H9 (cell line): ENCODE measurements at regions not wholly inside any gene's neighbourhood (a gene's known extent, or its start where the extent isn't known, plus 50 kb on each side); places are given as distances from the start of the nearest gene placed in this dataset.
A peak's percentile ranks its signal among the peaks of the same experiment; 100 is the strongest.
"Not testable (repeated sequence)": the region's sequence is repeated elsewhere in the genome, so short reads cannot be mapped to it uniquely, and the experiment has no call there.

Experiments used
- DNase-seq: peaks from one replicate; pipeline ENCODE4 v3.0.0-alpha.2; 2017
- H2AFZ ChIP-seq: one replicate; pipeline ENCODE4 v1.6.1; 2013; ENCODE audit warnings: mild to moderate bottlenecking, low read length, control low read depth, moderate library complexity
- H2AK5ac ChIP-seq: 2 replicates; pipeline ENCODE4 v1.6.1; 2013; ENCODE audit warnings: low read length, control low read depth, mixed read lengths; ENCODE audit not compliant: insufficient read length
- H2BK120ac ChIP-seq: one replicate; pipeline ENCODE4 v1.6.1; 2013; ENCODE audit warnings: low read depth, mild to moderate bottlenecking, low read length, control low read depth, inconsistent platforms; ENCODE audit not compliant: poor library complexity, severe bottlenecking
- H2BK12ac ChIP-seq: 2 replicates; pipeline ENCODE4 v1.6.1; 2013; ENCODE audit warnings: low read length, control low read depth, mixed read lengths, low read depth; ENCODE audit not compliant: insufficient read length
- H2BK15ac ChIP-seq: 2 replicates; pipeline ENCODE4 v1.6.1; 2013; ENCODE audit warnings: low read depth, low read length, control low read depth
- H2BK20ac ChIP-seq: one replicate; pipeline ENCODE4 v1.6.1; 2013; ENCODE audit warnings: low read depth, mild to moderate bottlenecking, low read length, control low read depth, inconsistent platforms; ENCODE audit not compliant: poor library complexity, severe bottlenecking
- H2BK5ac ChIP-seq: 2 replicates; pipeline ENCODE4 v1.6.1; 2013; ENCODE audit warnings: low read length, control low read depth, mixed read lengths; ENCODE audit not compliant: insufficient read length
- H3K14ac ChIP-seq: 2 replicates; pipeline ENCODE4 v1.6.1; 2013; ENCODE audit warnings: low read length, control low read depth; ENCODE audit not compliant: insufficient read depth
- H3K18ac ChIP-seq: 2 replicates; pipeline ENCODE4 v1.6.1; 2013; ENCODE audit warnings: low read depth, mild to moderate bottlenecking, mixed read lengths, low read length, control low read depth; ENCODE audit not compliant: insufficient read length
- H3K23ac ChIP-seq: 2 replicates; pipeline ENCODE4 v1.6.1; 2013; ENCODE audit warnings: low read length, control low read depth, mixed read lengths, low read depth; ENCODE audit not compliant: insufficient read length
- H3K23me2 ChIP-seq: 2 replicates; pipeline ENCODE4 v1.6.1; 2013; ENCODE audit warnings: low read depth, mild to moderate bottlenecking, mixed read lengths, low read length, control low read depth; ENCODE audit not compliant: insufficient read length, poor library complexity, severe bottlenecking
- H3K27ac ChIP-seq: 2 replicates; pipeline ENCODE4 v1.5.1; 2013; ENCODE audit warnings: low read length, control low read depth, mixed read lengths, low read depth; ENCODE audit not compliant: insufficient read length
- H3K27me3 ChIP-seq: 2 replicates; pipeline ENCODE4 v1.6.1; 2013; ENCODE audit warnings: low read length, control low read depth, inconsistent platforms; ENCODE audit not compliant: insufficient read depth
- H3K4ac ChIP-seq: 2 replicates; pipeline ENCODE4 v1.6.1; 2013; ENCODE audit warnings: low read depth, mild to moderate bottlenecking, control low read depth, inconsistent platforms, low read length, moderate library complexity
- H3K4me1 ChIP-seq: 2 replicates; pipeline ENCODE4 v1.6.1; 2013; ENCODE audit warnings: low read length, control low read depth, inconsistent platforms; ENCODE audit not compliant: insufficient read depth
- H3K4me2 ChIP-seq: 2 replicates; pipeline ENCODE4 v1.6.1; 2013; ENCODE audit warnings: low read length, control low read depth, mixed read lengths; ENCODE audit not compliant: insufficient read length, insufficient read depth
- H3K56ac ChIP-seq: 2 replicates; pipeline ENCODE4 v1.6.1; 2013; ENCODE audit warnings: low read depth, mild to moderate bottlenecking, mixed read lengths, low read length, control low read depth; ENCODE audit not compliant: insufficient read length
- H3K79me1 ChIP-seq: 2 replicates; pipeline ENCODE4 v1.6.1; 2013; ENCODE audit warnings: low read depth, mild to moderate bottlenecking, moderate library complexity, low read length, control low read depth, inconsistent platforms; ENCODE audit not compliant: insufficient read depth, poor library complexity, severe bottlenecking
- H3K79me2 ChIP-seq: 2 replicates; pipeline ENCODE4 v1.6.1; 2013; ENCODE audit warnings: low read length, control low read depth, inconsistent platforms; ENCODE audit not compliant: insufficient read depth
- H3K9ac ChIP-seq: 2 replicates; pipeline ENCODE4 v1.6.1; 2013; ENCODE audit warnings: low read length, control low read depth, mixed read lengths; ENCODE audit not compliant: insufficient read length; ENCODE audit errors: extremely low read depth
- H3K9me3 ChIP-seq: one replicate; pipeline ENCODE4 v1.6.1; 2013; ENCODE audit warnings: low read depth, low read length, inconsistent platforms; ENCODE audit not compliant: control insufficient read depth
- H3T11ph ChIP-seq: one replicate; pipeline ENCODE4 v1.6.1; 2013; ENCODE audit warnings: mild to moderate bottlenecking, low read length, control low read depth, inconsistent platforms
- H4K20me1 ChIP-seq: one replicate; pipeline ENCODE4 v1.6.1; 2013; ENCODE audit not compliant: control insufficient read depth, insufficient read length, insufficient read depth
- H4K5ac ChIP-seq: 2 replicates; pipeline ENCODE4 v1.6.1; 2013; ENCODE audit warnings: low read depth, mild to moderate bottlenecking, mixed read lengths, low read length, control low read depth; ENCODE audit not compliant: insufficient read length
- H4K8ac ChIP-seq: replicated peaks from 2 replicates; pipeline ENCODE4 v1.6.1; 2013; ENCODE audit warnings: low read length, control low read depth, mixed read lengths, low read depth; ENCODE audit not compliant: insufficient read length
- H4K91ac ChIP-seq: 2 replicates; pipeline ENCODE4 v1.6.1; 2013; ENCODE audit warnings: low read depth, mild to moderate bottlenecking, moderate library complexity, mixed read lengths, low read length, control low read depth; ENCODE audit not compliant: insufficient read length
- H3K27ac Mint-ChIP-seq, 3 experiments: 2 replicates in 2 of 3; 3 replicates in 1 of 3; pipeline ENCODE4 v1.8.0; 2020 to 2021; ENCODE audit warnings: mixed read lengths in 3 of 3, mild to moderate bottlenecking in 1 of 3, moderate library complexity in 1 of 3
- H3K27me3 Mint-ChIP-seq: 2 replicates; pipeline ENCODE4 v1.8.0; 2021; ENCODE audit warnings: low read depth, mild to moderate bottlenecking, moderate library complexity, mixed read lengths
- H3K36me3 Mint-ChIP-seq, 3 experiments: 2 replicates in 2 of 3; 3 replicates in 1 of 3; pipeline ENCODE4 v1.8.0; 2020 to 2021; ENCODE audit warnings: low read depth in 3 of 3, mixed read lengths in 3 of 3; ENCODE audit not compliant: insufficient read depth in 1 of 3
- H3K4me1 Mint-ChIP-seq, 2 experiments: 2 replicates each; pipeline ENCODE4 v1.8.0; 2020; ENCODE audit warnings: mixed read lengths in 2 of 2
- H3K4me3 Mint-ChIP-seq, 2 experiments: 2 replicates in 1 of 2; 3 replicates in 1 of 2; pipeline ENCODE4 v1.8.0; 2020 to 2021; ENCODE audit warnings: mild to moderate bottlenecking in 2 of 2, mixed read lengths in 2 of 2, moderate library complexity in 1 of 2
- H3K9me3 Mint-ChIP-seq, 2 experiments: 2 replicates in 1 of 2; 3 replicates in 1 of 2; pipeline ENCODE4 v1.8.0; 2020; ENCODE audit warnings: mild to moderate bottlenecking in 2 of 2, mixed read lengths in 2 of 2, moderate library complexity in 1 of 2
- WGBS: extraction: QIAGEN DNeasy Blood & Tissue Kit; methylation state at CpG from one replicate; pipeline ENCODE4 v1.1.7; 2013; ENCODE audit warnings: missing lambda C conversion rate, low lambda C conversion rate, mixed read lengths; ENCODE audit not compliant: insufficient read length; ENCODE audit errors: extremely low coverage; 5-methylcytosine and 5-hydroxymethylcytosine counted together
- TF ChIP-seq, protein P1 (sequence below): fragments of 200-600 bp; sonication (generic); conservative IDR thresholded peaks from 3 replicates; pipeline ENCODE4 v1.8.0; 2021; ENCODE audit warnings: antibody characterized with exemption, mild to moderate bottlenecking

DNA sequence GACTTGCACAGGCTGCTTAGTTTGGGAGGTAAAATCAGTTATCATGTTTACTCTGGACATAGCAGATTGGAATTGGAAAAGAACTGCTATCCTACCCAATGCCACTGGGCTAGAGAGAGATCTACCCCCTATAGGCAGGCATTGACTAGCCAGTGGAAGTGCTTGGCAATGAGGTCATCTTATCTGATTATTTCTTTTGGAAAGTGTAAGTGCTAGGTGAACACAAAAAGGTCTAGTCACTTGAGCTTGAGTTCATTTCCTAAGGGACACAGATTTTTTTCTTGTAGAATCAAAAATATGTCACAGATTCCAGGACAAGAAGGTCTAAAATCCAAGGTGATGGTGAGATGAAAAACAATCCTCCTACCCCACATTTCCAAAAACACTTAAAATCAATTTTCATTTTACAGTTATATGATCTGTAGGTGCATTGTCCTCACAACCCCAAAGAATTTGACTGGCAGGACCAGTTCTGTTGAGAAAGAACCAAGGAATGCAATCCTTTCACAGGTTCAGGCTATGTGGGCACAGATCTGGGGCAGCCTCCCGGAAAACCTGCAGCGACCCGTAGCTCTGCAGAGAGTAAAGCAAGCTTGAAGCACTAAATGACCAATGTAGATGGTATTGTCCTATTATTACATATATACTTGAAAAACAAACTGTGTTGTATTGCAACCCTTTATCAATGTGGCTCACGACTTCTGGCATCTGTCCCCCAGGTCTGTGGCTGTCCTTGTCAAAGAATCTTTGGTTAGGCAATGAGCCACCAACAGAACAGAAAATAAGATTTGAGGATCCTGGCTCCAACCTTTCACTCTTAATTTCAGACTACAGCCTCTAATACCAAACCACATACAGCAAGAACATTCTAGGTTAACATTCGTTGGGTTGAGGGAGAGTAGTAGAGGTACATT lies 67.3 kb upstream of the ADTRP start:
- no peak overlapping the region for H4K5ac ChIP-seq
- Mint-ChIP-seq H3K27me3 (no peaks in the 10 kb centered on the region), H3K4me1 (no peaks in the 10 kb centered on the region), H3K4me3 (no peak overlapping the region), H3K9me3 (peaks cover 0 to 8% of the 10 kb centered on the region in 2 experiments; a peak in 3 of 5 replicates), H3K36me3 (no peaks in the 10 kb centered on the region), H3K27ac (no peak overlapping the region)
- H3K56ac ChIP-seq, result no peak overlapping the region
- H2BK15ac ChIP-seq, result no peak overlapping the region
- no peaks in the 10 kb centered on the region for H3K27me3 ChIP-seq
- H4K20me1 ChIP-seq, result no peaks in the 10 kb centered on the region
- no peak overlapping the region for H2BK20ac ChIP-seq
- no peaks in the 10 kb centered on the region for H3K4me1 ChIP-seq
- no CpG with 5 or more reads among the region's 5 CpGs for WGBS
- no peak overlapping the region for H2BK5ac ChIP-seq
- H2AK5ac ChIP-seq, result no peak overlapping the region
- H3K27ac ChIP-seq, result no peak overlapping the region
- H2AFZ ChIP-seq, result no peak overlapping the region
- H3K9ac ChIP-seq, result no peak overlapping the region
- no peak overlapping the region for H3K23ac ChIP-seq
- no peak overlapping the region for H3K4me2 ChIP-seq
- H3K9me3 ChIP-seq, result no peaks in the 10 kb centered on the region
- peak overlapping the region; percentile 19 for H3T11ph ChIP-seq
- H3K14ac ChIP-seq, result no peak overlapping the region
- no peak overlapping the region for H4K8ac ChIP-seq
- no peak overlapping the region for H3K18ac ChIP-seq
- no peak overlapping the region for H4K91ac ChIP-seq
- TF ChIP-seq, protein P1, sequence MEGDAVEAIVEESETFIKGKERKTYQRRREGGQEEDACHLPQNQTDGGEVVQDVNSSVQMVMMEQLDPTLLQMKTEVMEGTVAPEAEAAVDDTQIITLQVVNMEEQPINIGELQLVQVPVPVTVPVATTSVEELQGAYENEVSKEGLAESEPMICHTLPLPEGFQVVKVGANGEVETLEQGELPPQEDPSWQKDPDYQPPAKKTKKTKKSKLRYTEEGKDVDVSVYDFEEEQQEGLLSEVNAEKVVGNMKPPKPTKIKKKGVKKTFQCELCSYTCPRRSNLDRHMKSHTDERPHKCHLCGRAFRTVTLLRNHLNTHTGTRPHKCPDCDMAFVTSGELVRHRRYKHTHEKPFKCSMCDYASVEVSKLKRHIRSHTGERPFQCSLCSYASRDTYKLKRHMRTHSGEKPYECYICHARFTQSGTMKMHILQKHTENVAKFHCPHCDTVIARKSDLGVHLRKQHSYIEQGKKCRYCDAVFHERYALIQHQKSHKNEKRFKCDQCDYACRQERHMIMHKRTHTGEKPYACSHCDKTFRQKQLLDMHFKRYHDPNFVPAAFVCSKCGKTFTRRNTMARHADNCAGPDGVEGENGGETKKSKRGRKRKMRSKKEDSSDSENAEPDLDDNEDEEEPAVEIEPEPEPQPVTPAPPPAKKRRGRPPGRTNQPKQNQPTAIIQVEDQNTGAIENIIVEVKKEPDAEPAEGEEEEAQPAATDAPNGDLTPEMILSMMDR, result no peak
- no peak overlapping the region for H3K4ac ChIP-seq
- H3K79me2 ChIP-seq, result no peaks in the 10 kb centered on the region
- no peak overlapping the region for H2BK120ac ChIP-seq
- no peak for DNase-seq
- H2BK12ac ChIP-seq, result no peak overlapping the region
- H3K23me2 ChIP-seq, result no peaks in the 10 kb centered on the region
- no peaks in the 10 kb centered on the region for H3K79me1 ChIP-seq

DNA sequence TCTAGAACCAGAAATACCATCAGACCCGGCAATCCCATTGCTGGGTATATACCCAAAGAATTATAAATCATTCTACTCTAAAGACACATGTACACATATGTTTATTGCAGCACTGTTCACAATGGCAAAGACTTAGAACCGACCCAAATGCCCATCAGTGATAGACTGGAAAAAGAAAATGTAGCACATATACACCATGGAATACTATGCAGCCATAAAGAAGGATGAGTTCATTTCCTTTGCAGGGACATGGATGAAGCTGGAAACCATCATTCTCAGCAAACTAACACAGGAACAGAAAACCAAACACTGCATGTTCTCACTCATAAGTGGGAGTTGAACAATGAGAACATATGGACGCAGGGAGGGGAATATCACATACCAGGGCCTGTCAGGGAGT lies 64.2 kb upstream of the ADTRP start:
- not testable (repeated sequence) for H4K8ac ChIP-seq, H3K9ac ChIP-seq, H3K27me3 Mint-ChIP-seq, H3K79me1 ChIP-seq, H3K14ac ChIP-seq, H2BK120ac ChIP-seq, H2BK15ac ChIP-seq, H4K20me1 ChIP-seq, H2BK5ac ChIP-seq, H4K91ac ChIP-seq, H3K4me1 Mint-ChIP-seq, H2BK20ac ChIP-seq, H3K4me3 Mint-ChIP-seq, H3K23ac ChIP-seq, H2AFZ ChIP-seq, H3K4me2 ChIP-seq, H3K79me2 ChIP-seq, H3K27ac ChIP-seq, H4K5ac ChIP-seq, H2BK12ac ChIP-seq, H3K18ac ChIP-seq, H3K4ac ChIP-seq, H3K27ac Mint-ChIP-seq, H3T11ph ChIP-seq, H3K56ac ChIP-seq, H3K23me2 ChIP-seq, H2AK5ac ChIP-seq, H3K9me3 ChIP-seq, DNase-seq, H3K27me3 ChIP-seq, H3K4me1 ChIP-seq
- WGBS, result no CpG with 5 or more reads among the region's 3 CpGs
- peaks cover 16 to 27% of the 10 kb centered on the region in 2 experiments for H3K9me3 Mint-ChIP-seq
- peaks cover 0 to 22% (median 13%) of the 10 kb centered on the region in 3 experiments; a peak in 4 of 7 replicates for H3K36me3 Mint-ChIP-seq
